ENCODE measurements at regions not wholly inside any gene's neighbourhood (a gene's known extent, or its start where the extent isn't known, plus 50 kb on each side); places are given as distances from the start of the nearest gene placed in this dataset.
"Not testable (repeated sequence)": the region's sequence is repeated elsewhere in the genome, so short reads cannot be mapped to it uniquely, and the experiment has no call there.

- no peaks in the 10 kb centered on the region for H3K36me3 ChIP-seq (ENCODE audit: control insufficient read depth, insufficient read depth, low read length)
- H3K9ac ChIP-seq (ENCODE audit: low read length): no peak overlapping the region
- H3K27me3 ChIP-seq (ENCODE audit: control insufficient read depth, insufficient read depth, low read length): no peaks in the 10 kb centered on the region
- H3K4me3 ChIP-seq (ENCODE audit: low read depth, low read length): no peak overlapping the region
- peaks cover 17% of the 10 kb centered on the region for H3K9me3 ChIP-seq (ENCODE audit: control insufficient read depth, insufficient read depth, low read depth, low read length)
- no peak overlapping the region for H3K27ac ChIP-seq (ENCODE audit: low read depth, low read length)
- H3K4me1 ChIP-seq (ENCODE audit: control insufficient read depth, insufficient read depth, low read length): peaks cover 9% of the 10 kb centered on the region; the same call in 1 of the 2 replicates
These were observed 361.1 kb downstream of the HGF start for GRCh38 chr7:81408728-81409127.

- Histone ChIP-seq H3K9ac (ENCODE audit: low read length) (no peak overlapping the region), H3K27ac (ENCODE audit: low read depth, low read length) (no peak overlapping the region), H3K36me3 (ENCODE audit: control insufficient read depth, insufficient read depth, low read length) (no peaks in the 10 kb centered on the region), H3K9me3 (ENCODE audit: control insufficient read depth, insufficient read depth, low read depth, low read length) (peaks cover 19% of the 10 kb centered on the region), H3K4me1 (ENCODE audit: control insufficient read depth, insufficient read depth, low read length) (peaks cover 9% of the 10 kb centered on the region; the same call in 1 of the 2 replicates), H3K27me3 (ENCODE audit: control insufficient read depth, insufficient read depth, low read length) (no peaks in the 10 kb centered on the region), H3K4me3 (ENCODE audit: low read depth, low read length) (no peak overlapping the region)
These were observed 362.8 kb downstream of the HGF start for GRCh38 chr7:81407094-81407493.

GRCh38 chr7:81404669-81405068 lies 365.2 kb downstream of the HGF start:
- H3K9me3 ChIP-seq (ENCODE audit: control insufficient read depth, insufficient read depth, low read depth, low read length): peaks cover 19% of the 10 kb centered on the region
- H3K4me1 ChIP-seq (ENCODE audit: control insufficient read depth, insufficient read depth, low read length): no peaks in the 10 kb centered on the region
- no peak overlapping the region for H3K27ac ChIP-seq (ENCODE audit: low read depth, low read length)

GRCh38 chr7:81402227-81402626 lies 367.6 kb downstream of the HGF start:
- no peaks in the 10 kb centered on the region for H3K4me1 ChIP-seq (ENCODE audit: control insufficient read depth, insufficient read depth, low read length)
- H3K27me3 ChIP-seq (ENCODE audit: control insufficient read depth, insufficient read depth, low read length): no peaks in the 10 kb centered on the region
- H3K27ac ChIP-seq (ENCODE audit: low read depth, low read length): no peak overlapping the region
- no peak overlapping the region for H3K9ac ChIP-seq (ENCODE audit: low read length)
- peaks cover 19% of the 10 kb centered on the region for H3K9me3 ChIP-seq (ENCODE audit: control insufficient read depth, insufficient read depth, low read depth, low read length)
- H3K36me3 ChIP-seq (ENCODE audit: control insufficient read depth, insufficient read depth, low read length): no peaks in the 10 kb centered on the region
- H3K4me3 ChIP-seq (ENCODE audit: low read depth, low read length): no peak overlapping the region

More at GRCh38 chr7:81404669-81405068, 365.2 kb downstream of the HGF start:
- no peak overlapping the region for H3K9ac ChIP-seq (ENCODE audit: low read length)
- H3K4me3 ChIP-seq (ENCODE audit: low read depth, low read length): no peak overlapping the region
- H3K27me3 ChIP-seq (ENCODE audit: control insufficient read depth, insufficient read depth, low read length): no peaks in the 10 kb centered on the region
- H3K36me3 ChIP-seq (ENCODE audit: control insufficient read depth, insufficient read depth, low read length): no peaks in the 10 kb centered on the region

- H3K27ac ChIP-seq (ENCODE audit: low read depth, low read length): no peak overlapping the region
- no peak overlapping the region for H3K9ac ChIP-seq (ENCODE audit: low read length)
- H3K9me3 ChIP-seq (ENCODE audit: control insufficient read depth, insufficient read depth, low read depth, low read length): peaks cover 9% of the 10 kb centered on the region
- no peak overlapping the region for H3K4me3 ChIP-seq (ENCODE audit: low read depth, low read length)
- H3K4me1 ChIP-seq (ENCODE audit: control insufficient read depth, insufficient read depth, low read length): no peaks in the 10 kb centered on the region
- no peaks in the 10 kb centered on the region for H3K36me3 ChIP-seq (ENCODE audit: control insufficient read depth, insufficient read depth, low read length)
- H3K27me3 ChIP-seq (ENCODE audit: control insufficient read depth, insufficient read depth, low read length): no peaks in the 10 kb centered on the region
These were observed 370.4 kb downstream of the HGF start for GRCh38 chr7:81399471-81399870.

GRCh38 chr7:81394029-81394428 lies 375.8 kb downstream of the HGF start:
- H3K27ac ChIP-seq (ENCODE audit: low read depth, low read length): no peak overlapping the region
- H3K4me3 ChIP-seq (ENCODE audit: low read depth, low read length): no peak overlapping the region
- H3K9ac ChIP-seq (ENCODE audit: low read length): no peak overlapping the region
- no peaks in the 10 kb centered on the region for H3K27me3 ChIP-seq (ENCODE audit: control insufficient read depth, insufficient read depth, low read length)
- H3K36me3 ChIP-seq (ENCODE audit: control insufficient read depth, insufficient read depth, low read length): no peaks in the 10 kb centered on the region
- H3K9me3 ChIP-seq (ENCODE audit: control insufficient read depth, insufficient read depth, low read depth, low read length): no peaks in the 10 kb centered on the region
- no peaks in the 10 kb centered on the region for H3K4me1 ChIP-seq (ENCODE audit: control insufficient read depth, insufficient read depth, low read length)

- Histone ChIP-seq H3K27ac (ENCODE audit: low read depth, low read length) (no peak overlapping the region), H3K9me3 (ENCODE audit: control insufficient read depth, insufficient read depth, low read depth, low read length) (no peaks in the 10 kb centered on the region)
These were observed 376.8 kb downstream of the HGF start for GRCh38 chr7:81393018-81393417.

GRCh38 chr7:81385370-81385769 lies 384.5 kb downstream of the HGF start:
- H3K36me3 ChIP-seq (ENCODE audit: control insufficient read depth, insufficient read depth, low read length): no peaks in the 10 kb centered on the region
- H3K4me3 ChIP-seq (ENCODE audit: low read depth, low read length): no peak overlapping the region
- H3K9me3 ChIP-seq (ENCODE audit: control insufficient read depth, insufficient read depth, low read depth, low read length): no peaks in the 10 kb centered on the region
- H3K9ac ChIP-seq (ENCODE audit: low read length): no peak overlapping the region
- no peaks in the 10 kb centered on the region for H3K27me3 ChIP-seq (ENCODE audit: control insufficient read depth, insufficient read depth, low read length)
- no peak overlapping the region for H3K27ac ChIP-seq (ENCODE audit: low read depth, low read length)
- no peaks in the 10 kb centered on the region for H3K4me1 ChIP-seq (ENCODE audit: control insufficient read depth, insufficient read depth, low read length)

More at GRCh38 chr7:81393018-81393417, 376.8 kb downstream of the HGF start:
- Histone ChIP-seq H3K4me1 (ENCODE audit: control insufficient read depth, insufficient read depth, low read length) (no peaks in the 10 kb centered on the region), H3K9ac (ENCODE audit: low read length) (no peak overlapping the region), H3K36me3 (ENCODE audit: control insufficient read depth, insufficient read depth, low read length) (no peaks in the 10 kb centered on the region), H3K4me3 (ENCODE audit: low read depth, low read length) (no peak overlapping the region), H3K27me3 (ENCODE audit: control insufficient read depth, insufficient read depth, low read length) (no peaks in the 10 kb centered on the region)

- no peaks in the 10 kb centered on the region for H3K27me3 ChIP-seq (ENCODE audit: control insufficient read depth, insufficient read depth, low read length)
- no peak overlapping the region for H3K4me3 ChIP-seq (ENCODE audit: low read depth, low read length)
- H3K27ac ChIP-seq (ENCODE audit: low read depth, low read length): no peak overlapping the region
- no peaks in the 10 kb centered on the region for H3K9me3 ChIP-seq (ENCODE audit: control insufficient read depth, insufficient read depth, low read depth, low read length)
- no peak overlapping the region for H3K9ac ChIP-seq (ENCODE audit: low read length)
- no peaks in the 10 kb centered on the region for H3K4me1 ChIP-seq (ENCODE audit: control insufficient read depth, insufficient read depth, low read length)
- H3K36me3 ChIP-seq (ENCODE audit: control insufficient read depth, insufficient read depth, low read length): no peaks in the 10 kb centered on the region
These were observed 386.0 kb downstream of the HGF start for GRCh38 chr7:81383846-81384245.

- H3K27me3 ChIP-seq (ENCODE audit: control insufficient read depth, insufficient read depth, low read length): not testable (repeated sequence)
These were observed 395.2 kb downstream of the HGF start for GRCh38 chr7:81374641-81375040.

GRCh38 chr7:81370822-81371221 lies 399.0 kb downstream of the HGF start:
- H3K9me3 ChIP-seq (ENCODE audit: control insufficient read depth, insufficient read depth, low read depth, low read length): no peaks in the 10 kb centered on the region
- no peaks in the 10 kb centered on the region for H3K4me1 ChIP-seq (ENCODE audit: control insufficient read depth, insufficient read depth, low read length)
- no peaks in the 10 kb centered on the region for H3K36me3 ChIP-seq (ENCODE audit: control insufficient read depth, insufficient read depth, low read length)
- H3K4me3 ChIP-seq (ENCODE audit: low read depth, low read length): no peak overlapping the region
- H3K27ac ChIP-seq (ENCODE audit: low read depth, low read length): no peak overlapping the region
- no peaks in the 10 kb centered on the region for H3K27me3 ChIP-seq (ENCODE audit: control insufficient read depth, insufficient read depth, low read length)
- no peak overlapping the region for H3K9ac ChIP-seq (ENCODE audit: low read length)

More at GRCh38 chr7:81374641-81375040, 395.2 kb downstream of the HGF start:
- not testable (repeated sequence) for H3K9me3 ChIP-seq (ENCODE audit: control insufficient read depth, insufficient read depth, low read depth, low read length); H3K4me3 ChIP-seq (ENCODE audit: low read depth, low read length); H3K9ac ChIP-seq (ENCODE audit: low read length); H3K27ac ChIP-seq (ENCODE audit: low read depth, low read length); H3K36me3 ChIP-seq (ENCODE audit: control insufficient read depth, insufficient read depth, low read length); H3K4me1 ChIP-seq (ENCODE audit: control insufficient read depth, insufficient read depth, low read length)

Measured in HUES6 (cell line).